Sigmoid colon (tissue), 6 donors: ENCODE measurements at regions not wholly inside any gene's neighbourhood (a gene's known extent, or its start where the extent isn't known, plus 50 kb on each side); places are given as distances from the start of the nearest gene placed in this dataset.
"Not testable (repeated sequence)": the region's sequence is repeated elsewhere in the genome, so short reads cannot be mapped to it uniquely, and the experiment has no call there.

Source experiments
- DNase-seq: peaks from one replicate; pipeline ENCODE4 v3.0.0-alpha.2; 2019
- H3K27ac ChIP-seq, 4 donors: fragments of 200-600 bp; sonication (generic); one replicate each; pipeline ENCODE4 v1.5.1; 2016 to 2019; ENCODE audit warnings: mild to moderate bottlenecking in 1 of 4
- H3K27me3 ChIP-seq, 3 donors: fragments of 200-600 bp; sonication (generic); one replicate each; pipeline ENCODE4 v1.5.1; 2019; ENCODE audit warnings: mild to moderate bottlenecking in 1 of 3
- H3K36me3 ChIP-seq, 4 donors: fragments of 200-600 bp; sonication (generic); one replicate each; pipeline ENCODE4 v1.5.1; 2016 to 2019
- H3K4me1 ChIP-seq, 4 donors: fragments of 200-600 bp; sonication (generic); one replicate each; pipeline ENCODE4 v1.5.1; 2017 to 2019
- H3K4me3 ChIP-seq, 4 donors: fragments of 200-600 bp; sonication (generic); one replicate each; pipeline ENCODE4 v1.5.1; 2017 to 2019; ENCODE audit warnings: mild to moderate bottlenecking in 2 of 4, moderate library complexity in 1 of 4
- H3K9me3 ChIP-seq, 4 donors: fragments of 200-600 bp in 3 of 4; sonication (generic) in 3 of 4; one replicate each; pipeline versions ENCODE4 v1.5.1 to v1.6.1; 2013 to 2019
- EP300 ChIP-seq, 4 donors: sonication (generic); formaldehyde crosslinking; IDR thresholded peaks; one replicate each; pipeline ENCODE4 v1.6.1; 2017; ENCODE audit warnings: antibody characterized with exemption in 4 of 4
- POLR2A ChIP-seq, 2 donors: fragments of 450-650 bp; IDR thresholded peaks; one replicate each; pipeline ENCODE4 v1.6.1; 2016; ENCODE audit warnings: antibody characterized with exemption in 2 of 2, mild to moderate bottlenecking in 2 of 2, moderate library complexity in 2 of 2
- POLR2AphosphoS5 ChIP-seq, 4 donors: sonication (generic); formaldehyde crosslinking; IDR thresholded peaks; one replicate each; pipeline ENCODE4 v1.6.1; 2017; ENCODE audit warnings: antibody characterized with exemption in 4 of 4
- WGBS, 2 donors: extraction: QIAGEN DNeasy Blood & Tissue Kit; methylation state at CpG; one replicate each; pipeline ENCODE4 v1.1.7; 2013; 5-methylcytosine and 5-hydroxymethylcytosine counted together
- intact Hi-C: fragments of 100-400 bp; cut with DNase I; formaldehyde crosslinking; loops from one replicate; pipeline ENCODE4 v1.15.1; 2023
- TF ChIP-seq, protein P1 (sequence below), 4 experiments: fragments of 450-650 bp in 3 of 4; fragments of 200-600 bp in 1 of 4; IDR thresholded peaks; one replicate each; pipeline ENCODE4 v1.5.1; 2016 to 2019; ENCODE audit warnings: antibody characterized with exemption in 4 of 4, mild to moderate bottlenecking in 3 of 4, moderate library complexity in 2 of 4
- donor health status: healthy with polysubstance abuse.
- donor health status: healthy.

DNA sequence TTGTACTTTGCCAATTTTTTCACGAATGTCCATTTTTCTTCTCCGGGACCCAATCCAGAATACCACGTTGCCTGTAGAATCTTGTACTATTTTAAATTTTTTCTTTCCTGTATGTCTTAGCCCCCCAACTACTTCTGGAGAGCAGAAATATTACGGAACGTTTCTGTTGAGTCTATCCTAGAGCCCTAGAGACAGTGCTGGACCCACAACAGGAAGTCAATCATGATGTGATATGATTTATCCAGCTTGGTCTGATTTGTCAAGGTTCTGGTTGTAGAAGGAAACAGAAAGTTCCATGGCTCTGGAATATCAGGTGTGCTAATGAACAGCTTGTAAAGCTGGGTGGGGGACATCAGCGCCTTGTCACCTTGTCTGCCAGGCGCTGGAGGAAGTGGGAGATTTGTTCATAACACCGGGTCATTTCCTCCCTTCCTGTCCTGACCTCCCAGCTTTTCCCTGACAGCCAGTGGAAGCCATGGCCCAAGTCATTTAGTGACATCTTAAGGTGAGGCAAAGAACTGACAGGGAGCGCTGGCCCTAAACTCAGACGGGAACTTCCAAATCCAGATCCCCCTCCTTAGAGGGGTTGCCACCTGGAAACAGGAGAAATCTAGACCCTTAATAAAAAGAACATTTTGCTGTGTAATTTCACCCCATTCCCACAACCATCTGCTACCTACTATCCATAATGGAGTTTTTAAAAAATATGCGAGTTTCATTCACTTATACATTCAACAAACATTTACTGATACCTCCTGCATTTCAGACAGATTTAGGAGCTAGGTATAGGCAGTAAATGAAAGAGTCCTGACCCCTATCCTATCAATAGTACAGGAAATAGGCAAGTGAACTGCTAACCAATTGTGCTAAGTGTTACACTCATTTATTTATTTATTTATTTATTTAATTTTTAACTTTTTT, 130.5 kb downstream of the ZFP64 start:
- H3K27ac ChIP-seq, result no peak overlapping the region
- H3K9me3 ChIP-seq, result peaks cover 0 to 12% (median 11%) of the 10 kb centered on the region in 4 donors
- no peaks in the 10 kb centered on the region for H3K27me3 ChIP-seq
- H3K4me1 ChIP-seq, result no peaks in the 10 kb centered on the region
- no peaks in the 10 kb centered on the region for H3K36me3 ChIP-seq
- no peak for DNase-seq
- intact Hi-C loops, result no loop called here
- no peak overlapping the region for H3K4me3 ChIP-seq
- WGBS, 2 donors, result 33 to 47% methylated on average over 11 of the region's 11 CpGs
- TF ChIP-seq POLR2A (IDR thresholded peaks at IDR 0.05), result no peak
- TF ChIP-seq EP300 (IDR thresholded peaks at IDR 0.05), result no peak
- no peak for TF ChIP-seq POLR2AphosphoS5 (IDR thresholded peaks at IDR 0.05)
- TF ChIP-seq, protein P1, sequence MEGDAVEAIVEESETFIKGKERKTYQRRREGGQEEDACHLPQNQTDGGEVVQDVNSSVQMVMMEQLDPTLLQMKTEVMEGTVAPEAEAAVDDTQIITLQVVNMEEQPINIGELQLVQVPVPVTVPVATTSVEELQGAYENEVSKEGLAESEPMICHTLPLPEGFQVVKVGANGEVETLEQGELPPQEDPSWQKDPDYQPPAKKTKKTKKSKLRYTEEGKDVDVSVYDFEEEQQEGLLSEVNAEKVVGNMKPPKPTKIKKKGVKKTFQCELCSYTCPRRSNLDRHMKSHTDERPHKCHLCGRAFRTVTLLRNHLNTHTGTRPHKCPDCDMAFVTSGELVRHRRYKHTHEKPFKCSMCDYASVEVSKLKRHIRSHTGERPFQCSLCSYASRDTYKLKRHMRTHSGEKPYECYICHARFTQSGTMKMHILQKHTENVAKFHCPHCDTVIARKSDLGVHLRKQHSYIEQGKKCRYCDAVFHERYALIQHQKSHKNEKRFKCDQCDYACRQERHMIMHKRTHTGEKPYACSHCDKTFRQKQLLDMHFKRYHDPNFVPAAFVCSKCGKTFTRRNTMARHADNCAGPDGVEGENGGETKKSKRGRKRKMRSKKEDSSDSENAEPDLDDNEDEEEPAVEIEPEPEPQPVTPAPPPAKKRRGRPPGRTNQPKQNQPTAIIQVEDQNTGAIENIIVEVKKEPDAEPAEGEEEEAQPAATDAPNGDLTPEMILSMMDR (IDR thresholded peaks at IDR 0.05), result no peak

DNA sequence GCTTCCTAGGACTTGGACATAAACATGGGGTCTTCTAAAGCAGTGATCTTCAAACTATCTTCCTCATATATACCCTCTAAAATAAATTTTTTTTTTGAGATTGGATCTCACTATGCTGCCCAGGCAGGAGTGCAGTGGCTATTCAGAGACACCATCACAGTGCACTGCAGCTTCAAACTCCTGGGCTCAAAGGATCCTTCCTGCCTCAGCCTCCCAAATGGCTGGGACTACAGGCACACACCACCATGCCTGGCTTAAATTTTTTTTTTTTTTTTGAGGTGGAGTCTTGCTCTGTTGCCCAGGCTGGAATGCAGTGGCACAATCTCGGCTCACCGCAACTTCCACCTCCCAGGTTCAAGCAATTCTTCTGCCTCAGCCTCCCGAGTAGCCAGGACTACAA, 134.4 kb downstream of the ZFP64 start:
- H3K27ac ChIP-seq, result not testable (repeated sequence)

DNA sequence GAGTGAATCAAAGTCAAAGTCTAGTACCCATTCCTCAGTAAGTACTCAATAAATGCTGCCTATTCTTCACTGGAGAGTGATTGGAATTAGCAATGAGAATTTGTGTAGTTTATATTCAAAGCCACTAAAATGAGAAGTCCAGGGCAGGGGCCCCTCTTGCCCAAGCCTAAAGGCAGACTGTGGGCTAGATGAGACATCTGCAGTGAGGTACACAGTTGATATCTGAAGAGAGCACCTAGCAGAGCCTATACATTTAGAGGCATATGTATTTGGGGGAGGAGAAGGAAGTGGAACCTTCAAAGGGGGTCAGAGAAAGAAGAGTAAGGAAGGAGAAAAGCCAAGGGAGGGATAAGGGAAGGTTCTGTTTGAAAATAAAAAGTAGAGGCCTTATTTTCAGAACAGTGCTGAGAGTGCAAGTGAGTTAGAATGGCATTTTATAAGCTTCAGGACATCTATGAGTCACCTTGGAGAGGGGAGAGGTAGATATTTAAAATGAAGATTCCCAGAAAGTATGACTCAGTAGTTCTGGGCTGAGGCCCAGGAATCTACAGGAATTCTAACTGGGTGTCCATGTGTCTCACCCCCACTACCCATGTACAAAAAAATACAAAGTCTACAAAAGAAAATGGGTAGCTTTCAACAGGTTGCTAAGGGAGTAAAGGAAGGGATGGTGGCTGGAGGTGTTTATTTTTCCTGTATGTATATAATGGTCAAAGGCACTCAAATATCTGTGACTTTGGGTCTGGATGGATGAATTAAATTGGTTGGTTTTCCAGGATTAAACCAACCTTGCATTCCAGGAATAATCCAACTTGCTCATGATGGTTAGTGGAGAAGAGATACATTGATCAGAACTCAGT, 135.1 kb downstream of the ZFP64 start:
- Histone ChIP-seq H3K36me3 (no peaks in the 10 kb centered on the region), H3K27ac (no peak overlapping the region), H3K4me1 (no peaks in the 10 kb centered on the region), H3K27me3 (no peaks in the 10 kb centered on the region), H3K9me3 (peaks cover 0 to 12% (median 11%) of the 10 kb centered on the region in 4 donors), H3K4me3 (no peak overlapping the region)
- no peak for TF ChIP-seq POLR2A (IDR thresholded peaks at IDR 0.05)
- TF ChIP-seq, protein P1 (IDR thresholded peaks at IDR 0.05), result no peak
- no peak for TF ChIP-seq EP300 (IDR thresholded peaks at IDR 0.05)
- no peak for TF ChIP-seq POLR2AphosphoS5 (IDR thresholded peaks at IDR 0.05)
- intact Hi-C loops, result no loop called here
- DNase-seq, result no peak

More for the DNA sequence above, 134.4 kb downstream of the ZFP64 start:
- H3K27me3 ChIP-seq, intact Hi-C loops, H3K4me1 ChIP-seq, H3K4me3 ChIP-seq, H3K36me3 ChIP-seq, DNase-seq: not testable (repeated sequence)
- WGBS, 2 donors, result 97 to 98% methylated on average over 3 of the region's 3 CpGs
- peaks cover 0 to 12% (median 11%) of the 10 kb centered on the region in 4 donors for H3K9me3 ChIP-seq

DNA sequence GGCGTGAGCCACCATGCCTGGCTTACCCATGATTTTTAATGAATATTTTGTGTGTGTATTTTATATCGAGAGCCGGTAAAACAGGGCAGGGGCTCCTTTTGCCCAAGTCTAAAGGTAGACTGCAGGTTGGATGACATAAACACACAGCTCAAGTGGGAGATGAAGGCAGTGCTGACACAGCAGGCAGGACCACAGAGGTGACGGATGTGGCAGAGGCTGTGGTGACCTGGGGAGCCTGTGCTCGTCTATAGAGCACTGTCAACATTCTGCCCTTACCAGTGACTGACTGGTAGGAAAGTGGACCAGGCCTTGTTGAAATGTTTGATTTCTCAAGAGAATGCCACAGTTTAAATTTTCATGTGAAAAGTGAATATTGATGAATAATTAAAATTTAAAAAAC, 137.5 kb downstream of the ZFP64 start:
- H3K36me3 ChIP-seq, result no peaks in the 10 kb centered on the region
- WGBS, 2 donors, result 93 to 94% methylated on average over 5 of the region's 5 CpGs

More for the DNA sequence above, 137.5 kb downstream of the ZFP64 start:
- intact Hi-C loops, result no loop called here
- Histone ChIP-seq H3K9me3 (peaks cover 0 to 12% (median 11%) of the 10 kb centered on the region in 4 donors), H3K4me1 (no peaks in the 10 kb centered on the region), H3K4me3 (no peak overlapping the region), H3K27ac (no peak overlapping the region), H3K27me3 (no peaks in the 10 kb centered on the region)
- no peak for DNase-seq
- no peak for TF ChIP-seq EP300 (IDR thresholded peaks at IDR 0.05)
- TF ChIP-seq, protein P1 (IDR thresholded peaks at IDR 0.05), result no peak
- TF ChIP-seq POLR2AphosphoS5 (IDR thresholded peaks at IDR 0.05), result no peak
- TF ChIP-seq POLR2A (IDR thresholded peaks at IDR 0.05), result no peak
